ENCODE measurements at regions not wholly inside any gene's neighbourhood (a gene's known extent, or its start where the extent isn't known, plus 50 kb on each side); places are given as distances from the start of the nearest gene placed in this dataset.

DNA sequence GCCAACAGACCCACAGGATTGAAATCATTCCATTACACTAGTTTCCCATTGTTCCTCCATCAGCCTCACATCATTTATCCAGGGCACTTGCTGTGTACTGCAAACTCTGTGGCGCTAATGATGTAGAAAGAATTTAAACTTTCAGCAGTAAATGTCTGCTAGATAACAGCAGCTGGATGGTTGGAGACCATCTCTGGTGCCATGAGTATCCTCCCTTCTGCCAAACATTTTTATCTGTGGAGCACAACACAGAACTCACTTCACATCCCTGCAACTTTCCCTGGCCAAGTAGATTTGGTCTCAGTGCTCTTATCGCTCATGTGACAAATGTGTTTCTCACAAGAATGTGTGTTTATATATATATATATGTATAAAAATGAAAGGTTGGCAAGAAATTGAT lies 481.9 kb downstream of the FGF9 start:
- 100% methylated on average over 1 of the region's 2 CpGs for WGBS, 2 experiments (ENCODE audit: insufficient coverage in 1 of 2, insufficient read length in 1 of 2)
- H3K36me3 ChIP-seq (ENCODE audit: control insufficient read depth, insufficient read depth, low read length), result no peaks in the 10 kb centered on the region
- peaks cover 9% of the 10 kb centered on the region for H3K4me1 Mint-ChIP-seq
- DNase-seq, result no peak
- H3K4me3 Mint-ChIP-seq, result no peak overlapping the region
- no peaks in the 10 kb centered on the region for H3K27me3 Mint-ChIP-seq (ENCODE audit: insufficient read depth)
- H3K4me1 ChIP-seq (ENCODE audit: control insufficient read depth, insufficient read depth, low read length), result no peaks in the 10 kb centered on the region
- no peak overlapping the region for H3K27ac Mint-ChIP-seq
- no peaks in the 10 kb centered on the region for H3K27me3 ChIP-seq (ENCODE audit: control insufficient read depth, insufficient read depth, low read length, poor library complexity, severe bottlenecking)
- H3K27ac ChIP-seq (ENCODE audit: low read depth, low read length), result no peak overlapping the region
- H3K9ac ChIP-seq (ENCODE audit: extremely low read depth, low read length, poor library complexity, severe bottlenecking), result no peak overlapping the region
- H3K9me3 Mint-ChIP-seq, result no peaks in the 10 kb centered on the region
- H3K36me3 Mint-ChIP-seq (ENCODE audit: low read depth), result no peaks in the 10 kb centered on the region
- no peak for TF ChIP-seq CTCF (conservative IDR thresholded peaks at IDR 0.05)
- no peaks in the 10 kb centered on the region for H3K9me3 ChIP-seq (ENCODE audit: control insufficient read depth, low read length)
- no peak overlapping the region for H3K4me3 ChIP-seq (ENCODE audit: low read length)

DNA sequence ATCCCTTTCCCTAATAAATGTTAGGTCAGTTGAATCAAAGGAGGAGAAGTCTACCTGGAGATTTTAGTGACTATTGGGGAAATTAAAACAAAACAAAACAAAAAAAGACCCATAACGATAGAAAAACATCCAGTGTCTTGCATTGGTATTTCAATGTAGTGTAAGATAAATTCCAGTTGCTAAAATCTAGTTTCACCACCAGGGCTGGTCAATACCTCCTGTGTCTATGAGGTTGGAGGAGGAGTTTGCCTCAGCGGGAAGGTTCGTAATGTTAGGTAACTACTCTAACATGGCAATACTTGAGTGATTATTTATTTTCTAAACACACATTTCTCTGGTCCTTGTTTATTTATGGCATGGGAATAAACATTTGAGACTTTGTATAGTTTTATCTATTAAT lies 483.2 kb downstream of the FGF9 start:
- Histone ChIP-seq H3K27me3 (ENCODE audit: control insufficient read depth, insufficient read depth, low read length, poor library complexity, severe bottlenecking) (no peaks in the 10 kb centered on the region), H3K9me3 (ENCODE audit: control insufficient read depth, low read length) (no peaks in the 10 kb centered on the region), H3K27ac (ENCODE audit: low read depth, low read length) (no peak overlapping the region), H3K36me3 (ENCODE audit: control insufficient read depth, insufficient read depth, low read length) (no peaks in the 10 kb centered on the region), H3K9ac (ENCODE audit: extremely low read depth, low read length, poor library complexity, severe bottlenecking) (no peak overlapping the region), H3K4me3 (ENCODE audit: low read length) (peak overlapping the region; percentile 3), H3K4me1 (ENCODE audit: control insufficient read depth, insufficient read depth, low read length) (no peaks in the 10 kb centered on the region)
- no peak overlapping the region for H3K4me3 Mint-ChIP-seq
- 78% methylated on average over 1 of the region's 3 CpGs; no CpG with 5 or more reads in 1 of the 2 experiments for WGBS, 2 experiments (ENCODE audit: insufficient coverage in 1 of 2, insufficient read length in 1 of 2)
- H3K27ac Mint-ChIP-seq, result no peak overlapping the region
- H3K4me1 Mint-ChIP-seq, result peaks cover 9% of the 10 kb centered on the region
- H3K36me3 Mint-ChIP-seq (ENCODE audit: low read depth), result no peaks in the 10 kb centered on the region
- DNase-seq, result no peak
- H3K27me3 Mint-ChIP-seq (ENCODE audit: insufficient read depth), result no peaks in the 10 kb centered on the region
- peak; percentile 54 for TF ChIP-seq CTCF (conservative IDR thresholded peaks at IDR 0.05)
- no peaks in the 10 kb centered on the region for H3K9me3 Mint-ChIP-seq

DNA sequence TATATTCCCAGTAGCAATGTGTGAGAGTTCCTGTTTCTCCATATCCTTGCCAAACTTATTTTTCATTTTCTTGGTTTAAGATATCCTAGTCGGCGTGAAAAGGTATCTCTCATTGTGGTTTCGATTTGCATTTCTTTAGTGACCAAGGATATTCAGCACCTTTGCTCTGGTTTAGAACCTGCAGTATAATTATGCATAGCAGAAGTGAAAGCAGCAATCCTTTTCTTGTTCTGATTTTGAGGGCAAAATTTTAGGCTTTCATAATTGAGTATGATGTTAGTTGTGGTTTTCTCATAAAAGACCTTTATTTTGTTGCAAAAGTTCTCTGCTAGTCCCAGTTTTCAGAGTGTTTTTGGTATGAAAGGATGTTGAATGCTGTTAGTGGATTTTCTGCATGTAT lies 491.0 kb downstream of the FGF9 start:
- Histone ChIP-seq H3K4me3 (ENCODE audit: low read length) (no peak overlapping the region), H3K27me3 (ENCODE audit: control insufficient read depth, insufficient read depth, low read length, poor library complexity, severe bottlenecking) (no peaks in the 10 kb centered on the region), H3K36me3 (ENCODE audit: control insufficient read depth, insufficient read depth, low read length) (no peaks in the 10 kb centered on the region), H3K9me3 (ENCODE audit: control insufficient read depth, low read length) (no peaks in the 10 kb centered on the region), H3K27ac (ENCODE audit: low read depth, low read length) (no peak overlapping the region), H3K4me1 (ENCODE audit: control insufficient read depth, insufficient read depth, low read length) (no peaks in the 10 kb centered on the region), H3K9ac (ENCODE audit: extremely low read depth, low read length, poor library complexity, severe bottlenecking) (no peak overlapping the region)
- 92 to 94% methylated on average over 3 of the region's 3 CpGs for WGBS, 2 experiments (ENCODE audit: insufficient coverage in 1 of 2, insufficient read length in 1 of 2)
- Mint-ChIP-seq H3K36me3 (ENCODE audit: low read depth) (no peaks in the 10 kb centered on the region), H3K27ac (no peak overlapping the region), H3K4me1 (no peaks in the 10 kb centered on the region), H3K4me3 (no peak overlapping the region), H3K9me3 (no peaks in the 10 kb centered on the region), H3K27me3 (ENCODE audit: insufficient read depth) (no peaks in the 10 kb centered on the region)
- no peak for TF ChIP-seq CTCF (conservative IDR thresholded peaks at IDR 0.05)
- no peak for DNase-seq
